Tibial artery (tissue), 4 donors: ENCODE measurements at regions not wholly inside any gene's neighbourhood (a gene's known extent, or its start where the extent isn't known, plus 50 kb on each side); places are given as distances from the start of the nearest gene placed in this dataset.

Source experiments
- DNase-seq, 2 donors: peaks; one replicate each; pipeline ENCODE4 v3.0.0-alpha.2; 2019
- H3K27ac ChIP-seq, 2 donors: fragments of 200-600 bp; sonication (generic) in 1 of 2; 1 replicate in 1 of 2; 2 replicates in 1 of 2; pipeline ENCODE4 v1.5.1; 2018 to 2019; ENCODE audit warnings: mild to moderate bottlenecking in 1 of 2
- H3K27me3 ChIP-seq, 2 donors: fragments of 200-600 bp; sonication (generic) in 1 of 2; one replicate each; pipeline versions ENCODE4 v1.5.1 to v1.6.0; 2016 to 2019
- H3K36me3 ChIP-seq, 3 donors: fragments of 200-600 bp; sonication (generic) in 2 of 3; one replicate each; pipeline ENCODE4 v1.5.1; 2016 to 2019; ENCODE audit warnings: mild to moderate bottlenecking in 2 of 3
- H3K4me1 ChIP-seq, 4 donors: fragments of 200-600 bp; sonication (generic) in 2 of 4; 1 replicate in 3 of 4; 2 replicates in 1 of 4; pipeline ENCODE4 v1.5.1; 2016 to 2019
- H3K4me3 ChIP-seq, 2 donors: fragments of 200-600 bp; sonication (generic) in 1 of 2; 1 replicate in 1 of 2; 2 replicates in 1 of 2; pipeline ENCODE4 v1.5.1; 2018 to 2019; ENCODE audit warnings: mild to moderate bottlenecking in 2 of 2
- H3K9me3 ChIP-seq, 3 donors: fragments of 200-600 bp; sonication (generic) in 1 of 3; one replicate each; pipeline ENCODE4 v1.5.1; 2016 to 2019
- CTCF ChIP-seq, 2 experiments: fragments of 200-600 bp in 1 of 2; fragments of 450-650 bp in 1 of 2; IDR thresholded peaks; one replicate each; pipeline ENCODE4 v1.5.1; 2017 to 2019; ENCODE audit warnings: antibody characterized with exemption in 2 of 2, mild to moderate bottlenecking in 1 of 2, moderate library complexity in 1 of 2
- intact Hi-C: fragments of 100-400 bp; cut with DNase I; formaldehyde crosslinking; loops from one replicate; pipeline ENCODE4 v1.15.0; 2023; ENCODE audit warnings: low total_unique reads

DNA sequence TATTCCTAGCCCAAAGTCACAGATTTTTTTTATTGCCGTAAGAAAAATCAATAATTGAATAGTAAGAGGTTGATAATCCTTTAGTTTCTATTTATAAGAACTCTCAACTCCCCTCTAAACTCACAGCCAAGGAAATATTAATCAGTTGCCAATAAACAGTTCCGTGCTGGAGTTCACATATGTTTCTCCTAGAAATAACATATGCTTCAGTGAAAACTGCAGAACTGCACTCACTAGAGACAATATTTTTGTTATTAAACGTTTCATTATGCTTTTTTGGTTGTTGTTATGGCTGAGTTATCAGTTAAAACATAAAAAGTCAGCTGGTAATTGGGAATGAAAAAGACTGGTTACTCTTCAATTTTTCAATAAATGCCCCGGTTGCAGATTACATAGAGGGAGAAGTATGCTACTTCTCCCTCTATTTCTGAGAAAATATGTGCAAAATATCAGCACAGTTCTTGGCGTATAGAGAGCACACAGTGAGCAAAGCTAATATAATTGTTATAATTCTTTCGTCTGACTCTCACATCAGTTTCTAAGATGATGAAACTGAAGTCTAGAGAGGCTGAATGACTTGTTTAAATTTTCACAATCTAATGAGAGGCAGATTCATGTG lies 781.2 kb upstream of the GRM7 start:
- intact Hi-C loops = no loop called here
- Histone ChIP-seq H3K27ac (no peak overlapping the region), H3K4me1 (no peaks in the 10 kb centered on the region), H3K4me3 (no peak overlapping the region), H3K36me3 (no peaks in the 10 kb centered on the region), H3K27me3 (no peaks in the 10 kb centered on the region), H3K9me3 (no peaks in the 10 kb centered on the region)
- no peak for DNase-seq
- no peak for TF ChIP-seq CTCF (IDR thresholded peaks at IDR 0.05)

- H3K36me3 ChIP-seq = no peaks in the 10 kb centered on the region
- intact Hi-C loops = no loop called here
Measured at GRCh38 chr3:6088433-6088832, 772.5 kb upstream of the GRM7 start.

DNA sequence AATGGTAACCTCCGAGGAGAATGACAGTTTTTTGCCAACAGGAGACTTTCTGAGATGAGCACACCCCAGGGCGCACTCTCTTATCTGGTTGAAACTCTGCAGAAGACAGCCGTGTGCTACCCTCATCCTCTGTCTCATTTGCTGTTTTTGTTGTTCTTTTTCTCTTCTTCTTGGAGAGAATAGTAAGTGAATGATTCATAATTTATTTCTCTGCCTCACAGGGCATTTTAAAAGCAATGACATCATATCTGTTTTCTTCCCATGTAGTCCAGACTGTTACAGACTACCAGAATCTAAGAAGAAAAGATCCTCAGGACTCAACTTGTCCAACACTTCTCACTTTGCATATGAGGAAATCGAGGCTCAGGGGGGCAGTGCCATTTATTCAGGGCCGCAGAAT lies 771.1 kb upstream of the GRM7 start:
- no peak for TF ChIP-seq CTCF (IDR thresholded peaks at IDR 0.05)
- DNase-seq = no peak
- H3K9me3 ChIP-seq = no peaks in the 10 kb centered on the region
- H3K4me1 ChIP-seq = no peaks in the 10 kb centered on the region
- intact Hi-C loops = no loop called here
- no peaks in the 10 kb centered on the region for H3K27me3 ChIP-seq
- no peak overlapping the region for H3K4me3 ChIP-seq
- no peak overlapping the region for H3K27ac ChIP-seq
- H3K36me3 ChIP-seq = no peaks in the 10 kb centered on the region

More at GRCh38 chr3:6088433-6088832, 772.5 kb upstream of the GRM7 start:
- Histone ChIP-seq H3K9me3 (no peaks in the 10 kb centered on the region), H3K27me3 (no peaks in the 10 kb centered on the region), H3K27ac (no peak overlapping the region), H3K4me3 (no peak overlapping the region), H3K4me1 (no peaks in the 10 kb centered on the region)
- no peak for TF ChIP-seq CTCF (IDR thresholded peaks at IDR 0.05)
- no peak for DNase-seq

DNA sequence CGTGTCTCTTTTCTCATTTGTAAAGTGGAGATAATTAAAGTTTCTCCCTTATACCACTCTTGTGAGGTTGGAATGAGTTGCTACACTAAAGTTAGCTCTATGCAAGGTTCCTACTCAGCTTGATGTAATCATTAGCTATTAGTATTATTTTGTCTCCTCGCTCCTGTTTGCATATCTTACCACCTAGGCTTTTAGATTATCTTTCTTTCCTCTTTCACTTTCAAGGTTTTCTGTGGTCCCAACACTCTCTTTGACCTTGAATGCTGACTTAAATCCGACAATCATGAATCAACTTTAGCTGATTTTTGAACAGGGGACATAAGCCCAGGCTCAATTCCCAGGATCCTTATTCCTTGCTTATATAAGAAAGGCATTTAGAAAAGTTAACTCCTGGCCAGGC lies 769.7 kb upstream of the GRM7 start:
- H3K27ac ChIP-seq = no peak overlapping the region
- no peaks in the 10 kb centered on the region for H3K36me3 ChIP-seq
- no peaks in the 10 kb centered on the region for H3K9me3 ChIP-seq
- intact Hi-C loops = no loop called here
- no peak for TF ChIP-seq CTCF (IDR thresholded peaks at IDR 0.05)
- H3K4me3 ChIP-seq = no peak overlapping the region
- H3K4me1 ChIP-seq = no peaks in the 10 kb centered on the region
- H3K27me3 ChIP-seq = no peaks in the 10 kb centered on the region
- DNase-seq = no peak

DNA sequence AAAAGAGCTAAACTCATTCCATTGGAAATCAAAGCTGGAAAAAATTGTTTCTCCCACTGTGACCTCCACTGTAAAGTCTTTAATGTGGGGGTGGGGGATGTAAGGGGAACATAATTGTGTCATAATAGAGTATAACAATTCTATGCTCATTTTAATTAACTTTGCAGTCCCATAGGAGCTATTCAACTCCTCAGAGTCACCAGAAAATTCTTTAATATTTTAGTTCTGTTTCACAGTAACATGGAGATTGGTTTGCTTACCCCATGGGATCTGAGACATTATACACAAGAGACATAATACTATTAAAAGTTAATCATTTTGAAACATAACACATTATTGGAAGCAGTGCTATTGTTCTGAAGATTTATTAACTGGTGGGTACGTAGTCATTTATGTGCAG lies 765.9 kb upstream of the GRM7 start:
- no peak for TF ChIP-seq CTCF (IDR thresholded peaks at IDR 0.05)
- H3K27ac ChIP-seq = no peak overlapping the region
- intact Hi-C loops = no loop called here
- H3K4me1 ChIP-seq = no peaks in the 10 kb centered on the region
- H3K4me3 ChIP-seq = no peak overlapping the region
- H3K9me3 ChIP-seq = no peaks in the 10 kb centered on the region
- H3K36me3 ChIP-seq = no peaks in the 10 kb centered on the region
- DNase-seq = no peak
- no peaks in the 10 kb centered on the region for H3K27me3 ChIP-seq

DNA sequence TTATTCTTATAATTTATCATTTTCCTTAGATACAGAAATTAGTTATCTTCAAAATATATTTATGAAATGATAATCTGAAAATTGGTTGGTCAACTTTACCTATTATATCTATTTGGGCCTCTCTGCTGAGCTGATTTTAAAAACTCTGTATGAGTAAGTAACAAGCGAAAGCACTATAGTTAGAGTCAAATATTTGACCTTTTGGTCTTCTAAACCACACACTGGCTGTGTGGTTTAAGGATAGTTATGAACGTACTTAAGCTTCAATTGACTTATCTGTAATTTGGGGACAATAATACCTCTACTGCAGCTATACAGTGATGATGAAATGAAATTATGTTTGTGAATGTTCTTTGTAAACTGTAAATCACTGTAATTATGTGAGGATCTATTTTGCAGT lies 763.9 kb upstream of the GRM7 start:
- H3K27ac ChIP-seq = no peak overlapping the region
- DNase-seq = no peak
- no peaks in the 10 kb centered on the region for H3K9me3 ChIP-seq
- no peaks in the 10 kb centered on the region for H3K36me3 ChIP-seq
- intact Hi-C loops = no loop called here
- no peaks in the 10 kb centered on the region for H3K4me1 ChIP-seq
- no peaks in the 10 kb centered on the region for H3K27me3 ChIP-seq
- no peak for TF ChIP-seq CTCF (IDR thresholded peaks at IDR 0.05)
- H3K4me3 ChIP-seq = no peak overlapping the region
